Spleen (tissue), 11 donors: ENCODE measurements at regions not wholly inside any gene's neighbourhood (a gene's known extent, or its start where the extent isn't known, plus 50 kb on each side); places are given as distances from the start of the nearest gene placed in this dataset.

Experiments
- DNase-seq: peaks from one replicate; pipeline ENCODE4 v3.0.0-alpha.2; 2020
- H3K27ac ChIP-seq, 8 donors: fragments of 200-600 bp; sonication (generic) in 7 of 8; 1 replicate in 4 of 8; 2 replicates in 4 of 8; pipeline versions ENCODE4 v1.5.0 to v1.8.0; 2016 to 2021; ENCODE audit warnings: inconsistent platforms in 4 of 8, mild to moderate bottlenecking in 4 of 8, moderate library complexity in 1 of 8
- H3K27me3 ChIP-seq, 7 donors: fragments of 200-600 bp; sonication (generic) in 6 of 7; replicated peaks in 1 of 7; 1 replicate in 4 of 7; 2 replicates in 3 of 7; pipeline versions ENCODE4 v1.5.0 to v1.8.0; 2016 to 2021; ENCODE audit warnings: inconsistent platforms in 3 of 7, mild to moderate bottlenecking in 1 of 7
- H3K36me3 ChIP-seq, 6 donors: fragments of 200-600 bp; sonication (generic) in 5 of 6; 1 replicate in 4 of 6; 2 replicates in 2 of 6; pipeline versions ENCODE4 v1.5.0 to v1.8.0; 2016 to 2021; ENCODE audit warnings: inconsistent platforms in 2 of 6
- H3K4me1 ChIP-seq, 6 donors: fragments of 200-600 bp; sonication (generic) in 5 of 6; 1 replicate in 3 of 6; 2 replicates in 3 of 6; pipeline versions ENCODE4 v1.5.0 to v1.8.0; 2016 to 2021; ENCODE audit warnings: inconsistent platforms in 3 of 6
- H3K4me3 ChIP-seq, 8 donors: fragments of 200-600 bp; sonication (generic) in 7 of 8; 1 replicate in 4 of 8; 2 replicates in 4 of 8; pipeline versions ENCODE4 v1.5.0 to v1.8.0; 2016 to 2021; ENCODE audit warnings: inconsistent platforms in 4 of 8, mild to moderate bottlenecking in 4 of 8, moderate library complexity in 2 of 8
- H3K9me3 ChIP-seq, 8 donors: fragments of 200-600 bp; sonication (generic) in 7 of 8; 1 replicate in 4 of 8; 2 replicates in 4 of 8; pipeline versions ENCODE4 v1.5.0 to v1.8.0; 2016 to 2021; ENCODE audit warnings: inconsistent platforms in 4 of 8
- POLR2A ChIP-seq, 3 donors: fragments of 450-650 bp; IDR thresholded peaks; one replicate each; pipeline ENCODE4 v1.5.1; 2017; ENCODE audit warnings: antibody characterized with exemption in 3 of 3, mild to moderate bottlenecking in 1 of 3
- POLR2AphosphoS5 ChIP-seq, 3 donors: sonication (generic); formaldehyde crosslinking; IDR thresholded peaks; one replicate each; pipeline ENCODE4 v1.5.1; 2017; ENCODE audit warnings: antibody characterized with exemption in 3 of 3
- WGBS, 5 donors: extraction: QIAGEN DNeasy Blood & Tissue Kit in 3 of 5; methylation state at CpG; one replicate each; pipeline versions ENCODE4 v1.1.5 to v1.1.7; 2013 to 2018; 5-methylcytosine and 5-hydroxymethylcytosine counted together
- intact Hi-C: fragments of 100-400 bp; cut with DNase I; formaldehyde crosslinking; loops from one replicate; pipeline ENCODE4 v1.15.0; 2023; ENCODE audit warnings: low total_unique reads
- TF ChIP-seq, protein P1 (sequence below), 11 experiments: fragments of 200-600 bp in 7 of 11; fragments of 450-650 bp in 4 of 11; sonication (generic) in 4 of 11; IDR thresholded peaks in 8 of 11; conservative IDR thresholded peaks in 3 of 11; 1 replicate in 7 of 11; 2 replicates in 4 of 11; pipeline versions ENCODE4 v1.4.0 to v1.8.0; 2016 to 2021; ENCODE audit warnings: antibody characterized with exemption in 11 of 11, inconsistent platforms in 4 of 11, mild to moderate bottlenecking in 1 of 11
- donor health status: healthy with polysubstance abuse.
- donor health status: DM: no; HTN: no; CAD: no; lungs with moderate emphysema.
- donor health status: DM: no; HTN: no; CAD: no.
- donor health status: Bipolar disorder and iron deficiency.
- donor health status: healthy.
- donor health status: DM: no; HTN: no; CAD: no.
- donor health status: DM: yes; HTN: yes; CAD: no.

DNA sequence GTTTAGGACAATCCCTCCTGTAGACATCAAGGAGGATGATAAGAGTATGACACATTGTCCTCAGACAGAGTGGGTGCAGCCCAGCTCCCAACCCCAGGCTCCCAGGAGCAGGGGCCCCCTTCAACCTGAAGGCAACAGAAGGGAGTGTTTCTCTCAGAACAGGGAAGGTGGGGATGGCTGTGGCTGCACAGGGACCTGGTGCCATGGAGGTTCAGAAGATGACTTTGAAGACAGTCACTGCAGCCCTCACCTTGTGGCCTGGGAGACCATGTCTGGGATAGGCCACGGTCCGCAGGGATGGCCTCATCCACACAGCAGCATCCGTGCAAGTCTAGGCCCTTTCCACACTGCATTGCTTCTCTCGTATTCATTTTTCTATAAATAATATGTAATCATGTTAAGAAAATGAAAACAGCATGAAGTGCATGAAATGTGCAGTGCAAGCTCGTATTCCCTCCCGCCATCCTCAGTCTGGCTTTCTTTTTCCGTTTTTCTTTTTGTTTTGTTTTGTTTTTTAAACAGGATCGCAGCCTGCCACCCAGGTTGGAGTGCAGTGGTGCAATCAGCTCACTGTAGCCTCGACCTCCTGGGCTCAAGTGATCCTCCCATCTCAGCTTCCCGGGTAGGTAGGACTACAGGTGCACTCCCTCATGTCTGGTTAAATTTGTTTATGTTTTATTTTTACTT, 71.1 kb downstream of the METRNL start:
- 77 to 90% (median 87%) methylated on average over 10 of the region's 10 CpGs for WGBS, 5 donors
- Histone ChIP-seq H3K9me3 (no peaks in the 10 kb centered on the region), H3K4me3 (no peak overlapping the region), H3K27ac (no peak overlapping the region), H3K36me3 (no peaks in the 10 kb centered on the region), H3K27me3 (peaks cover 0 to 3% (median 0%) of the 10 kb centered on the region in 7 donors), H3K4me1 (peaks cover 0 to 40% (median 19%) of the 10 kb centered on the region in 6 donors)
- TF ChIP-seq, protein P1, sequence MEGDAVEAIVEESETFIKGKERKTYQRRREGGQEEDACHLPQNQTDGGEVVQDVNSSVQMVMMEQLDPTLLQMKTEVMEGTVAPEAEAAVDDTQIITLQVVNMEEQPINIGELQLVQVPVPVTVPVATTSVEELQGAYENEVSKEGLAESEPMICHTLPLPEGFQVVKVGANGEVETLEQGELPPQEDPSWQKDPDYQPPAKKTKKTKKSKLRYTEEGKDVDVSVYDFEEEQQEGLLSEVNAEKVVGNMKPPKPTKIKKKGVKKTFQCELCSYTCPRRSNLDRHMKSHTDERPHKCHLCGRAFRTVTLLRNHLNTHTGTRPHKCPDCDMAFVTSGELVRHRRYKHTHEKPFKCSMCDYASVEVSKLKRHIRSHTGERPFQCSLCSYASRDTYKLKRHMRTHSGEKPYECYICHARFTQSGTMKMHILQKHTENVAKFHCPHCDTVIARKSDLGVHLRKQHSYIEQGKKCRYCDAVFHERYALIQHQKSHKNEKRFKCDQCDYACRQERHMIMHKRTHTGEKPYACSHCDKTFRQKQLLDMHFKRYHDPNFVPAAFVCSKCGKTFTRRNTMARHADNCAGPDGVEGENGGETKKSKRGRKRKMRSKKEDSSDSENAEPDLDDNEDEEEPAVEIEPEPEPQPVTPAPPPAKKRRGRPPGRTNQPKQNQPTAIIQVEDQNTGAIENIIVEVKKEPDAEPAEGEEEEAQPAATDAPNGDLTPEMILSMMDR (IDR thresholded peaks at IDR 0.05 in 8 of 11, conservative IDR thresholded peaks at IDR 0.05 in 3 of 11) = no peak
- TF ChIP-seq POLR2AphosphoS5 (IDR thresholded peaks at IDR 0.05) (no peak), POLR2A (IDR thresholded peaks at IDR 0.05) (no peak)
- peak; percentile 59 for DNase-seq
- intact Hi-C loops = no loop called here

DNA sequence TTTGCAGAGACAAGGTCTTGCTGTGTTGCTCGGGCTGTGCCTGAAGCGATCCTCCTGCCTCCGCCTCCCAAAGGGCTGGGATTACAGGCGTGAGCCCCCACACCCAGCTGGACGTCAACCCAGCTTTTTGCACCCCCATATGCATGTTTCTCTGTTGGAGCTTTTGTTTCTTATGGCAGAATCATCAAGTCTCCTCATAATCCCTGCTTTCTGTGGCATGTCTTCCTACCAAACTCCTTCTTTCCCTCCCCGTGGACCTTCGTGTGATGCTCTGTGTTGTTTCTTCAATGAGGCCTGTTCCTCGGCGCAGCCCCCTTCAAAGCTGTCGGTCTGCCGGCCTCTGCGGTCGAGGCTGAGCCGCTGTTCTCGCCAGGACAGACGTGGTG, 71.6 kb downstream of the METRNL start:
- DNase-seq = peak; percentile 23
- Histone ChIP-seq H3K9me3 (no peaks in the 10 kb centered on the region), H3K27me3 (peaks cover 0 to 3% (median 0%) of the 10 kb centered on the region in 7 donors), H3K4me1 (peaks cover 0 to 44% (median 19%) of the 10 kb centered on the region in 6 donors), H3K36me3 (no peaks in the 10 kb centered on the region), H3K4me3 (no peak overlapping the region), H3K27ac (no peak overlapping the region)
- intact Hi-C loops = no loop called here
- TF ChIP-seq POLR2AphosphoS5 (IDR thresholded peaks at IDR 0.05) = no peak
- TF ChIP-seq, protein P1 (IDR thresholded peaks at IDR 0.05 in 8 of 11, conservative IDR thresholded peaks at IDR 0.05 in 3 of 11) = no peak
- no peak for TF ChIP-seq POLR2A (IDR thresholded peaks at IDR 0.05)
- WGBS, 5 donors = 87 to 96% (median 91%) methylated on average over 16 of the region's 16 CpGs

DNA sequence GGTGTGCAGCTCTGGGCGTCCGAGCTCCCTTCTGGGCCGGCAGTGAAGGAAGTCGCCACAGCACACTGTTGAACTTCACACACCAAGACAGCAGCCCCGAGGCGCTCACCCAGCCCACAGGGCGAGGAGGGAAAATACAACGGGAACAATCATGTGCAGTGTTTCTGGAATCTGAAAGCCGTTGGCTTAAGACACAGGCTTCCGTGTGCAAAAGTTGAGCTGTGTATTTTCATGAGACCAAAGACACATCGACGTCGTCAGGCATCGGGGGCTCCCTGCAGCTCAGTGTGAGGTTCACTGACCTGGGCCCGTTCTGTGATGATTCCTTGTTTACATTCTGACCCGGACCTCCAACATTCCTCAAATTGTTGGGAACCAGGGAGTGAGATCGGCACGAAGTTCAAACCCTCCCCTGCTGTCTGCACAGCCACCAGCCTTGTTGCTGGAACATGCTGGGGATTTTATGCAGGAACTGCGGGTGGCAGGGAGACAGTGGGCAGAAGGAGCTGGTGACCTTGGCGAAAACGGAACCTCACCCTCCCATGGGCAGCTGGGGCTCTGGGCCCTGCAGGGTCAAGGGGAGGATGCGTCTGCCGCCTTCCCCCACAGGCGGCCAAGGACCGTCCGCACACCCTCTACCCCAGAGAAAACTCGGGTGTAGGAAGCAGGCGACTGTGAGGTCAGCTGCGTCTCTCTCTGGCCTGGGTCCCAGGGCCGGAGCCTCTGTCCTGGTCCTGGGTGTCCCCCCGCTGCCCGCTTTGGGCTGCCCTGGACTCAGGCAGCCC, 72.2 kb downstream of the METRNL start:
- Histone ChIP-seq H3K27ac (peak overlapping the region in 2 of 8 donors; percentile 3 to 4), H3K4me3 (no peak overlapping the region), H3K36me3 (no peaks in the 10 kb centered on the region), H3K9me3 (no peaks in the 10 kb centered on the region), H3K4me1 (peaks cover 0 to 44% (median 19%) of the 10 kb centered on the region in 6 donors), H3K27me3 (peaks cover 0 to 3% (median 0%) of the 10 kb centered on the region in 7 donors)
- intact Hi-C loops = no loop called here
- DNase-seq = peak; percentile 72
- TF ChIP-seq POLR2A (IDR thresholded peaks at IDR 0.05) (no peak), POLR2AphosphoS5 (IDR thresholded peaks at IDR 0.05) (peak; percentile 41 to 74 (median 63))
- TF ChIP-seq, protein P1 (IDR thresholded peaks at IDR 0.05 in 8 of 11, conservative IDR thresholded peaks at IDR 0.05 in 3 of 11) = no peak
- WGBS, 5 donors = 66 to 77% (median 72%) methylated on average over 25 to 32 of the region's 32 CpGs

DNA sequence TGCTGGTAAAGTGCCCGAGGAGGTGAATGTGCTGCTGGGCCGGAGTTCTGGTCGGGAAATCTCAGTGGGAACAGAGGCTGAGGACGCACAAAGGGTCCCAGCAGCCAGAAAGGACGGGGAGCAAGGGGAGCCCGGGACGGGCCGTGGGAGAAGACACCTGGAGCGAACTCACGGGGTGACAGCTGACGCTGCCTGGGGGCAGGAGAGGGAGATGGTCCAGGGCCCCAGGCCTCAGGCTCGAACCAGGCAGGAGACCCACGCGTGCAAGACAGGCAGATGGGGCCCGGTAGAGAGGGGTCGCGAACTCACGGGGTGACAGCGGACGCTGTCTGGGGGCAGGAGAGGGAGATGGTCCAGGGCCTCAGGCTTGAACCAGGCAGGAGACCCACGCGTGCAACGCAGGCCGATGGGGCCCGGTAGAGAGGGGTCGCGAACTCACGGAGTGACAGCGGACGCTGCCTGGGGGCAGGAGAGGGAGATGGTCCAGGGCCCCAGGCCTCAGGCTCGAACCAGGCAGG, 72.9 kb downstream of the METRNL start:
- no peak for TF ChIP-seq POLR2A (IDR thresholded peaks at IDR 0.05)
- TF ChIP-seq, protein P1 (IDR thresholded peaks at IDR 0.05 in 8 of 11, conservative IDR thresholded peaks at IDR 0.05 in 3 of 11) = no peak
- no peak for TF ChIP-seq POLR2AphosphoS5 (IDR thresholded peaks at IDR 0.05)
- H3K9me3 ChIP-seq = no peaks in the 10 kb centered on the region
- H3K27ac ChIP-seq = peak overlapping the region in 2 of 8 donors; percentile 3 to 4
- H3K4me1 ChIP-seq = peaks cover 0 to 44% (median 19%) of the 10 kb centered on the region in 6 donors
- H3K36me3 ChIP-seq = no peaks in the 10 kb centered on the region
- intact Hi-C loops = no loop called here
- H3K27me3 ChIP-seq = peaks cover 0 to 3% (median 0%) of the 10 kb centered on the region in 7 donors
- no peak overlapping the region for H3K4me3 ChIP-seq
- WGBS, 5 donors = 87 to 92% (median 90%) methylated on average over 30 to 31 of the region's 31 CpGs
- no peak for DNase-seq
